ENCODE measurements at regions not wholly inside any gene's neighbourhood (a gene's known extent, or its start where the extent isn't known, plus 50 kb on each side); places are given as distances from the start of the nearest gene placed in this dataset.

DNA sequence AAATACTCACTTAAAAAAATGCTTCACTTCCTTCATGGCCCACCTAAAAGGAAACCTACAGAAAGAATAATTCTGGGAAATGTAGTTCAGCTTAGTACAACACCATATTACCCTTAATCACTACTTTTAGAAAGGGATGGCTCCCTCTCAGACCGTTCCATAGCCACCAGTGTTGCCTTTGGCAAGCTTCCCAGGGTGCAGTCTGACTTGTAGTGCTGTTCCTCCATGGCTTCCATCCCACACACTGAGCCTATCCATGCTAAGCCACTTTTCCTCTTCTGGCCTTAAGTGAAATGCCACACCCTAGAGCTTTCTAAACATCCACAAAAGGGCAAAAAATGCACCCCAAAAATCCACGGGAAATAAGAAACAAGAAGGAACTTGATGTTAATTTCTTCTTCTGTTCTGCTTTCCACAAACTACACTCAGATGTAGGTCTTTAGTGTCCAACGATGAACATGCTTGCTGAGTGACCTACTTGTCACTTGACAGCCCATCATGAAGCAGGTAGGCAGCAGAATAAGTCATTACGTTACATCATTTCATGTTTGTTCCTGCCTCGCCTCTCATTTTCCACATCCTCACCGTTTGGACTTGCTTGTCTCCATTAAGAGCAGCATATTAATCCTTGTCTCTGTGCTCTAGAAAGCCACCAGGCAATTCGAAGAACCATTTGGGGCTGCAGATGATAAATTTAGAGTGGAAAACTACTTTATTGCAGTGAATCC, 391.1 kb upstream of the GRAMD2B start:
- no peak overlapping the region for H3K4me3 ChIP-seq (ENCODE audit: extremely low read depth, insufficient read depth, low read length, poor library complexity, severe bottlenecking)
- H3K9me3 ChIP-seq (ENCODE audit: control insufficient read depth, low read length), result no peaks in the 10 kb centered on the region
- no peak overlapping the region for H3K27ac ChIP-seq (ENCODE audit: low read depth, low read length, severe bottlenecking)
- H3K4me1 ChIP-seq (ENCODE audit: control insufficient read depth, insufficient read depth, low read length, poor library complexity, severe bottlenecking), result no peaks in the 10 kb centered on the region
- WGBS, 2 experiments (ENCODE audit: insufficient coverage in 2 of 2), result 80 to 95% methylated on average over 5 to 6 of the region's 7 CpGs
- H3K36me3 ChIP-seq (ENCODE audit: control insufficient read depth, insufficient read depth, low read length), result no peaks in the 10 kb centered on the region

GRCh38 chr5:126043688-126044087, 379.5 kb upstream of the GRAMD2B start:
- Histone ChIP-seq H3K36me3 (ENCODE audit: control insufficient read depth, insufficient read depth, low read length) (no peaks in the 10 kb centered on the region), H3K9me3 (ENCODE audit: control insufficient read depth, low read length) (no peaks in the 10 kb centered on the region), H3K4me3 (ENCODE audit: extremely low read depth, insufficient read depth, low read length, poor library complexity, severe bottlenecking) (no peak overlapping the region), H3K4me1 (ENCODE audit: control insufficient read depth, insufficient read depth, low read length, poor library complexity, severe bottlenecking) (peaks cover 12% of the 10 kb centered on the region), H3K27ac (ENCODE audit: low read depth, low read length, severe bottlenecking) (peak overlapping the region; percentile 84)
- WGBS, 2 experiments (ENCODE audit: insufficient coverage in 2 of 2), result 77 to 86% methylated on average over 5 of the region's 5 CpGs

- 20% methylated on average over 1 of the region's 7 CpGs; no CpG with 5 or more reads in 1 of the 2 experiments for WGBS, 2 experiments (ENCODE audit: insufficient coverage in 2 of 2)
- H3K9me3 ChIP-seq (ENCODE audit: control insufficient read depth, low read length), result no peaks in the 10 kb centered on the region
- no peaks in the 10 kb centered on the region for H3K36me3 ChIP-seq (ENCODE audit: control insufficient read depth, insufficient read depth, low read length)
- peaks cover 12% of the 10 kb centered on the region for H3K4me1 ChIP-seq (ENCODE audit: control insufficient read depth, insufficient read depth, low read length, poor library complexity, severe bottlenecking)
- peak overlapping the region; percentile 84 for H3K27ac ChIP-seq (ENCODE audit: low read depth, low read length, severe bottlenecking)
- H3K4me3 ChIP-seq (ENCODE audit: extremely low read depth, insufficient read depth, low read length, poor library complexity, severe bottlenecking), result no peak overlapping the region
Observed at GRCh38 chr5:126044111-126044668, 379.0 kb upstream of the GRAMD2B start.

GRCh38 chr5:126044931-126045565, 378.2 kb upstream of the GRAMD2B start:
- Histone ChIP-seq H3K9me3 (ENCODE audit: control insufficient read depth, low read length) (no peaks in the 10 kb centered on the region), H3K27ac (ENCODE audit: low read depth, low read length, severe bottlenecking) (no peak overlapping the region), H3K4me3 (ENCODE audit: extremely low read depth, insufficient read depth, low read length, poor library complexity, severe bottlenecking) (no peak overlapping the region), H3K36me3 (ENCODE audit: control insufficient read depth, insufficient read depth, low read length) (no peaks in the 10 kb centered on the region), H3K4me1 (ENCODE audit: control insufficient read depth, insufficient read depth, low read length, poor library complexity, severe bottlenecking) (peaks cover 12% of the 10 kb centered on the region)
- 84 to 100% methylated on average over 1 to 2 of the region's 3 CpGs for WGBS, 2 experiments (ENCODE audit: insufficient coverage in 2 of 2)

DNA sequence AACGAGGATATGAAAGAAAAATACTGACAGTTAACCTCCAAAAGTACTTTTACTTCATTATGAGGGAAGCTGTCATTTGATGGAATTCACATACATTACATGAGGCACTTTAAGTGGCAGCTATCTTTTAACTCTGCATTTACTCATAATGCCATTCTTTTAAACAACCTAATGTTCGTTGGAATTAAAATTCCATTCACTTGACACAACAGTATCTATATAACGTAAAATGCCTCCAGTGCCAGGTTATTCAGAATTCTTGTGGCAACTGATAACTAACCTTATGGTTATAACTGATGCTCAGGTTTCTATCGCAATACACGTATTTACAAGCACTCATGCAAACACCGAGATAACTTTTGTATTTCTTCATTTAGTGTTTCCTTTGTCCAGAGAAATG, 376.9 kb upstream of the GRAMD2B start:
- no peaks in the 10 kb centered on the region for H3K9me3 ChIP-seq (ENCODE audit: control insufficient read depth, low read length)
- WGBS, 2 experiments (ENCODE audit: insufficient coverage in 2 of 2), result 88 to 100% methylated on average over 1 to 3 of the region's 6 CpGs
- no peak overlapping the region for H3K4me3 ChIP-seq (ENCODE audit: extremely low read depth, insufficient read depth, low read length, poor library complexity, severe bottlenecking)
- H3K27ac ChIP-seq (ENCODE audit: low read depth, low read length, severe bottlenecking), result no peak overlapping the region
- H3K36me3 ChIP-seq (ENCODE audit: control insufficient read depth, insufficient read depth, low read length), result no peaks in the 10 kb centered on the region
- H3K4me1 ChIP-seq (ENCODE audit: control insufficient read depth, insufficient read depth, low read length, poor library complexity, severe bottlenecking), result peaks cover 12% of the 10 kb centered on the region

DNA sequence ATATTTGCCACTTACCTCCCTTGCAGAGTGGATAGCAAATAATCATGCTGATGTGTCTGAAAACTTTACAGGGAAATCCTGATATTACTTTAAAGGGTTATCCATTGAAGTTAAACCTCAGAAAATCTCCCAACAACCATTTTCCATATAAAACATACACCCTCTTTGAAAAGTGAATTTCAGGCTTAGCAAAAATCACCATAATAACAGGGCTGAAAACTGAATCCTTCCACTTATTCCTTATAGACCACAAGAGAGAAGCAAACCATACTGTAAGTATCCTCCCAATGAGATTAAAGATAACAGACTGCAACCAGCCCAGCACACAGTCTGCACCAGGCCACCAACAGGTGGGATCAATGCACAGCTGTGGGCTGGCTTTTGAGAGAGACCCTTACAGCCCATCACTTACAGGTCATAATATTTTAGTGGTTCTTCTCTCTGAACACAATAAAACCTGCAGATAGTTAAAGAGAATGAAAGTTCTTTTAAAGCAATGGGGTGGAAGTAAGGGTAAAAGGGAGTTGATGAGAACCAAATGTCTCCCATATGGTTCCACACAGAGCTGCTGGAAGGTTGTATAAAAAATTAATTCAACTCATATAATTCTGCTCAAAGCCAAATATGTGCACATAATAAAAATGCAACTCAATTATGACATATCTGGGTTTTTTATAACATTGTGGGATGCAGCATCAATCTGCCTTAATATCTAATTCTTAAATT, 376.2 kb upstream of the GRAMD2B start:
- H3K4me1 ChIP-seq (ENCODE audit: control insufficient read depth, insufficient read depth, low read length, poor library complexity, severe bottlenecking), result peaks cover 12% of the 10 kb centered on the region
- no peak overlapping the region for H3K4me3 ChIP-seq (ENCODE audit: extremely low read depth, insufficient read depth, low read length, poor library complexity, severe bottlenecking)
- no peaks in the 10 kb centered on the region for H3K36me3 ChIP-seq (ENCODE audit: control insufficient read depth, insufficient read depth, low read length)
- H3K9me3 ChIP-seq (ENCODE audit: control insufficient read depth, low read length), result no peaks in the 10 kb centered on the region
- H3K27ac ChIP-seq (ENCODE audit: low read depth, low read length, severe bottlenecking), result no peak overlapping the region

DNA sequence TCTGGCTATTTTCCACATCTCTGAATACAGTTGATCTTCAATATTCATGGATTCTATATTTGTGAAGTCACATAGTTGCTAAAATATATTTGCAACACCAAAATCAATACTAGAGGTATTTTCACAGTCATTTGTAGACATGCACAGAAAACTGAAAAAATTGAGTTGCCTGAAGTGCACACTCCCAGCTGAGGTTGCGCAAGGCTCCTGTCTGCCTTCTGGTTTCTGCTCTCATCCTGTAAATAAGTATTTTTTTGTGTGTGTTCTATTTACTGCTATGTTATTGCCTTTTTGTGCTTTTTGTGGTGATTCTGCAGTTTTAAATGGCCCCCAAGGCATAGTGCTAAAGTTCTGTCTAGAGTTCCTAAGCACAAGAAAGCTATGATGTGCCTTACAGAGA, 371.1 kb upstream of the GRAMD2B start:
- 100% methylated on average over 1 of the region's 1 CpG for WGBS, 2 experiments (ENCODE audit: insufficient coverage in 2 of 2)

DNA sequence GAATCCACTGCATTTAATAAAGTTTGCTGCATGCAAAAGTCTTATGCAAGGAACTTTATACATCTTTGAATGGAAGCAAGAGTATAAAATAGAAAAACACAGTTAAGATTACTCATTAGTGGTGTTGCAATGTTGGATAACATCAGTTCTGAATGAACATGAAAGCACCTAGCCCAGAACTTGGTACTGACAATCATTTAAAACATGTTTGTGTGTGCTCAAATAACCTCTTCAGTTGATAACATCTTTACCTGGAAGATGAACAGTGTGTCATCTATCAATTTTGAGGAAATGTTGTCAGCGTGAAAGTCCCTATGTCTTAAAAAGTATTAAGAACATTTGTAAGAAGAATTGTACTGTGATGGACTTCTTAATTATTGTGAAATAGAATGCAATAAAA, 370.4 kb upstream of the GRAMD2B start:
- Histone ChIP-seq H3K9me3 (ENCODE audit: control insufficient read depth, low read length) (no peaks in the 10 kb centered on the region), H3K4me3 (ENCODE audit: extremely low read depth, insufficient read depth, low read length, poor library complexity, severe bottlenecking) (no peak overlapping the region), H3K27ac (ENCODE audit: low read depth, low read length, severe bottlenecking) (no peak overlapping the region), H3K36me3 (ENCODE audit: control insufficient read depth, insufficient read depth, low read length) (no peaks in the 10 kb centered on the region), H3K4me1 (ENCODE audit: control insufficient read depth, insufficient read depth, low read length, poor library complexity, severe bottlenecking) (no peaks in the 10 kb centered on the region)
- WGBS, 2 experiments (ENCODE audit: insufficient coverage in 2 of 2), result 100% methylated on average over 1 of the region's 1 CpG; no CpG with 5 or more reads in 1 of the 2 experiments

More for the DNA sequence above, 371.1 kb upstream of the GRAMD2B start:
- no peaks in the 10 kb centered on the region for H3K4me1 ChIP-seq (ENCODE audit: control insufficient read depth, insufficient read depth, low read length, poor library complexity, severe bottlenecking)
- H3K36me3 ChIP-seq (ENCODE audit: control insufficient read depth, insufficient read depth, low read length), result no peaks in the 10 kb centered on the region
- no peak overlapping the region for H3K27ac ChIP-seq (ENCODE audit: low read depth, low read length, severe bottlenecking)
- H3K9me3 ChIP-seq (ENCODE audit: control insufficient read depth, low read length), result no peaks in the 10 kb centered on the region
- no peak overlapping the region for H3K4me3 ChIP-seq (ENCODE audit: extremely low read depth, insufficient read depth, low read length, poor library complexity, severe bottlenecking)

- Histone ChIP-seq H3K27ac (ENCODE audit: low read depth, low read length, severe bottlenecking) (no peak overlapping the region), H3K4me1 (ENCODE audit: control insufficient read depth, insufficient read depth, low read length, poor library complexity, severe bottlenecking) (no peaks in the 10 kb centered on the region), H3K9me3 (ENCODE audit: control insufficient read depth, low read length) (no peaks in the 10 kb centered on the region), H3K36me3 (ENCODE audit: control insufficient read depth, insufficient read depth, low read length) (no peaks in the 10 kb centered on the region), H3K4me3 (ENCODE audit: extremely low read depth, insufficient read depth, low read length, poor library complexity, severe bottlenecking) (no peak overlapping the region)
- no CpG with 5 or more reads among the region's 2 CpGs for WGBS, 2 experiments (ENCODE audit: insufficient coverage in 2 of 2)
Observed at GRCh38 chr5:126053630-126054029, 369.6 kb upstream of the GRAMD2B start.

DNA sequence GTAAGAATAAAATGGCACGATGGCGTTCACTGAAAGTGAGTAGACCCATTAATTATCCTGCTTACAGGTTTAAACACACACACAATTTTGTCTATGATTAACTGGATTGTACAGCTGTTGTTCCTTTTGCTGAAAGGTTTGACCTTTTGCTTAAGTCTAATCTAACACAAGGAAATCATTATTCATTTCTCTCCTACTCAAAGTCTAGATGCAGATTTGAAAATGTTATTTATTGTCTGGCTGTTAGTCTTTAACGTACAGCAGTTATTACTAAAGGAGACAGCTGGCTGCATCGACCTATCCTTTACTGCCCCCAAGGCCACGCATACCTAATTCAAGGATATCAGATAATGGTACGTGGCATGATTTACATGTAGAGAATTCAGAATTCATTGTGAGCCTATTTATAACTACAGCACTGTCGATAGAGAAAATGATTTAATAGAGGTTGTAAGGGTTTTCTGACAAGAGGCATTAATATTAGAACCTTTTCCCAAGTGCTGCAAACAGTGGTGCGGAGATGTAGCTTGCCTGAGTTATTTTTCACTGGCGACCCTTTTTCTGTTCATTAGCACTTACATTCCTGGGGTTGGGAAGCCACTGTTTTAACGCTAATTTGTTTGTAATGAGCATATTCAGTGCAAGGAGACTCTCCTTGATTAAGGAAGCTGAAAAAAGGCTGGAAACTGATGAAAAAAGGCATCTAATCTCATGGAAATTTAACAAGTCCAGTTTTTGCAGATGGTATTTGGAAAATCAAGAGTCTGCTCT, 368.4 kb upstream of the GRAMD2B start:
- H3K27ac ChIP-seq (ENCODE audit: low read depth, low read length, severe bottlenecking), result no peak overlapping the region
- H3K4me1 ChIP-seq (ENCODE audit: control insufficient read depth, insufficient read depth, low read length, poor library complexity, severe bottlenecking), result no peaks in the 10 kb centered on the region
- H3K4me3 ChIP-seq (ENCODE audit: extremely low read depth, insufficient read depth, low read length, poor library complexity, severe bottlenecking), result no peak overlapping the region
- H3K36me3 ChIP-seq (ENCODE audit: control insufficient read depth, insufficient read depth, low read length), result no peaks in the 10 kb centered on the region
- 43 to 59% methylated on average over 3 to 4 of the region's 10 CpGs for WGBS, 2 experiments (ENCODE audit: insufficient coverage in 2 of 2)
- H3K9me3 ChIP-seq (ENCODE audit: control insufficient read depth, low read length), result no peaks in the 10 kb centered on the region

All from mesodermal cell (in vitro differentiated cells).